ENCODE measurements at regions not wholly inside any gene's neighbourhood (a gene's known extent, or its start where the extent isn't known, plus 50 kb on each side); places are given as distances from the start of the nearest gene placed in this dataset.

GRCh38 chr10:128373071-128373749 is 247.0 kb upstream of the MKI67 start:
- no peak for DNase-seq (ENCODE audit: low read depth)

- no peak for DNase-seq (ENCODE audit: low read depth)
These were observed 247.6 kb upstream of the MKI67 start for GRCh38 chr10:128373831-128374230.

GRCh38 chr10:128375171-128375570 is 248.9 kb upstream of the MKI67 start:
- DNase-seq (ENCODE audit: low read depth) = no peak

GRCh38 chr10:128377364-128377987 is 251.3 kb upstream of the MKI67 start:
- no peak for DNase-seq (ENCODE audit: low read depth)

GRCh38 chr10:128377988-128378387 is 251.8 kb upstream of the MKI67 start:
- DNase-seq (ENCODE audit: low read depth) = no peak

- DNase-seq (ENCODE audit: low read depth) = no peak
These were observed 254.7 kb upstream of the MKI67 start for GRCh38 chr10:128380946-128381345.

GRCh38 chr10:128382225-128382624 is 256.0 kb upstream of the MKI67 start:
- DNase-seq (ENCODE audit: low read depth) = no peak

GRCh38 chr10:128384831-128385230 is 258.6 kb upstream of the MKI67 start:
- no peak for DNase-seq (ENCODE audit: low read depth)

GRCh38 chr10:128386231-128386630 is 260.0 kb upstream of the MKI67 start:
- no peak for DNase-seq (ENCODE audit: low read depth)

- DNase-seq (ENCODE audit: low read depth) = no peak
These were observed 260.8 kb upstream of the MKI67 start for GRCh38 chr10:128386816-128387604.

GRCh38 chr10:128390596-128390995 is 264.4 kb upstream of the MKI67 start:
- DNase-seq (ENCODE audit: low read depth) = no peak

GRCh38 chr10:128393546-128393945 is 267.3 kb upstream of the MKI67 start:
- no peak for DNase-seq (ENCODE audit: low read depth)

- DNase-seq (ENCODE audit: low read depth) = no peak
These were observed 271.9 kb upstream of the MKI67 start for GRCh38 chr10:128398118-128398517.

- no peak for DNase-seq (ENCODE audit: low read depth)
These were observed 272.8 kb upstream of the MKI67 start for GRCh38 chr10:128398999-128399398.

GRCh38 chr10:128400564-128400963 is 274.3 kb upstream of the MKI67 start:
- DNase-seq (ENCODE audit: low read depth) = no peak

GRCh38 chr10:128405450-128405849 is 279.2 kb upstream of the MKI67 start:
- DNase-seq (ENCODE audit: low read depth) = no peak

GRCh38 chr10:128411643-128412042 is 285.4 kb upstream of the MKI67 start:
- no peak for DNase-seq (ENCODE audit: low read depth)

- no peak for DNase-seq (ENCODE audit: low read depth)
These were observed 288.3 kb upstream of the MKI67 start for GRCh38 chr10:128414568-128414967.

GRCh38 chr10:128416231-128416630 is 290.0 kb upstream of the MKI67 start:
- DNase-seq (ENCODE audit: low read depth) = no peak

- no peak for DNase-seq (ENCODE audit: low read depth)
These were observed 291.6 kb upstream of the MKI67 start for GRCh38 chr10:128417826-128418225.

GRCh38 chr10:128418819-128419218 is 292.6 kb upstream of the MKI67 start:
- DNase-seq (ENCODE audit: low read depth) = no peak

- DNase-seq (ENCODE audit: low read depth) = no peak
These were observed 293.3 kb upstream of the MKI67 start for GRCh38 chr10:128419466-128420019.

- no peak for DNase-seq (ENCODE audit: low read depth)
These were observed 294.4 kb upstream of the MKI67 start for GRCh38 chr10:128420623-128421022.
